Stimulated activated naive CD8-positive, alpha-beta T cell treated with anti-CD3 and anti-CD28 coated beads, Interleukin-15, Interleukin-2, amounts not matched to agents 100 ng/mL and 50 ng/mL, for 24 hours (primary cell): ENCODE measurements at regions not wholly inside any gene's neighbourhood (a gene's known extent, or its start where the extent isn't known, plus 50 kb on each side); places are given as distances from the start of the nearest gene placed in this dataset.

ENCODE experiments used
- H3K27ac Mint-ChIP-seq: one replicate; pipeline ENCODE4 v1.8.0; 2021; ENCODE audit warnings: mild to moderate bottlenecking, mixed read lengths
- H3K27me3 Mint-ChIP-seq: one replicate; pipeline ENCODE4 v1.8.0; 2021; ENCODE audit warnings: mixed read lengths
- H3K36me3 Mint-ChIP-seq: one replicate; pipeline ENCODE4 v1.8.0; 2021; ENCODE audit warnings: low read depth, mixed read lengths
- H3K4me1 Mint-ChIP-seq: one replicate; pipeline ENCODE4 v1.8.0; 2021; ENCODE audit warnings: low read depth, mixed read lengths
- H3K4me3 Mint-ChIP-seq: one replicate; pipeline ENCODE4 v1.8.0; 2021; ENCODE audit warnings: mild to moderate bottlenecking, mixed read lengths
- H3K9me3 Mint-ChIP-seq: one replicate; pipeline ENCODE4 v1.8.0; 2021; ENCODE audit warnings: mixed read lengths

GRCh38 chr13:34765446-34766180 is 176.5 kb upstream of the NBEA start:
- no peaks in the 10 kb centered on the region for H3K4me1 Mint-ChIP-seq
- no peak overlapping the region for H3K27ac Mint-ChIP-seq
- H3K36me3 Mint-ChIP-seq: no peaks in the 10 kb centered on the region
- H3K27me3 Mint-ChIP-seq: no peaks in the 10 kb centered on the region
- H3K9me3 Mint-ChIP-seq: no peaks in the 10 kb centered on the region
- H3K4me3 Mint-ChIP-seq: no peak overlapping the region

- Mint-ChIP-seq H3K4me3 (no peak overlapping the region), H3K36me3 (no peaks in the 10 kb centered on the region), H3K4me1 (no peaks in the 10 kb centered on the region), H3K27ac (no peak overlapping the region), H3K27me3 (peaks cover under 1% of the 10 kb centered on the region), H3K9me3 (peaks cover under 1% of the 10 kb centered on the region)
These were observed 174.3 kb upstream of the NBEA start for GRCh38 chr13:34767778-34768177.

GRCh38 chr13:34772206-34772605 is 169.9 kb upstream of the NBEA start:
- no peak overlapping the region for H3K4me3 Mint-ChIP-seq
- H3K4me1 Mint-ChIP-seq: no peaks in the 10 kb centered on the region
- peaks cover 3% of the 10 kb centered on the region for H3K9me3 Mint-ChIP-seq

GRCh38 chr13:34772881-34773280 is 169.2 kb upstream of the NBEA start:
- no peak overlapping the region for H3K4me3 Mint-ChIP-seq
- peaks cover 4% of the 10 kb centered on the region for H3K27me3 Mint-ChIP-seq
- peaks cover 3% of the 10 kb centered on the region for H3K9me3 Mint-ChIP-seq
- H3K27ac Mint-ChIP-seq: no peak overlapping the region
- H3K4me1 Mint-ChIP-seq: no peaks in the 10 kb centered on the region
- no peaks in the 10 kb centered on the region for H3K36me3 Mint-ChIP-seq

More at GRCh38 chr13:34772206-34772605, 169.9 kb upstream of the NBEA start:
- peaks cover 4% of the 10 kb centered on the region for H3K27me3 Mint-ChIP-seq
- H3K36me3 Mint-ChIP-seq: no peaks in the 10 kb centered on the region
- no peak overlapping the region for H3K27ac Mint-ChIP-seq

- Mint-ChIP-seq H3K27ac (no peak overlapping the region), H3K36me3 (no peaks in the 10 kb centered on the region), H3K4me1 (no peaks in the 10 kb centered on the region), H3K9me3 (peaks cover 3% of the 10 kb centered on the region), H3K27me3 (peaks cover 4% of the 10 kb centered on the region), H3K4me3 (no peak overlapping the region)
These were observed 165.6 kb upstream of the NBEA start for GRCh38 chr13:34776390-34776981.

- no peak overlapping the region for H3K4me3 Mint-ChIP-seq
- H3K4me1 Mint-ChIP-seq: no peaks in the 10 kb centered on the region
- H3K36me3 Mint-ChIP-seq: no peaks in the 10 kb centered on the region
- peaks cover 3% of the 10 kb centered on the region for H3K9me3 Mint-ChIP-seq
- no peak overlapping the region for H3K27ac Mint-ChIP-seq
- peaks cover 4% of the 10 kb centered on the region for H3K27me3 Mint-ChIP-seq
These were observed 164.8 kb upstream of the NBEA start for GRCh38 chr13:34777089-34777913.

GRCh38 chr13:34777914-34778303 is 164.2 kb upstream of the NBEA start:
- Mint-ChIP-seq H3K9me3 (peaks cover 2% of the 10 kb centered on the region), H3K36me3 (no peaks in the 10 kb centered on the region), H3K4me3 (no peak overlapping the region), H3K27me3 (peaks cover 3% of the 10 kb centered on the region), H3K4me1 (no peaks in the 10 kb centered on the region), H3K27ac (no peak overlapping the region)

- Mint-ChIP-seq H3K4me1 (no peaks in the 10 kb centered on the region), H3K36me3 (no peaks in the 10 kb centered on the region), H3K27ac (no peak overlapping the region), H3K4me3 (no peak overlapping the region), H3K9me3 (no peaks in the 10 kb centered on the region), H3K27me3 (no peaks in the 10 kb centered on the region)
These were observed 162.9 kb upstream of the NBEA start for GRCh38 chr13:34779171-34779570.

GRCh38 chr13:34793301-34793700 is 148.8 kb upstream of the NBEA start:
- no peaks in the 10 kb centered on the region for H3K36me3 Mint-ChIP-seq
- H3K27me3 Mint-ChIP-seq: no peaks in the 10 kb centered on the region
- peaks cover 4% of the 10 kb centered on the region for H3K9me3 Mint-ChIP-seq
- no peaks in the 10 kb centered on the region for H3K4me1 Mint-ChIP-seq
- no peak overlapping the region for H3K27ac Mint-ChIP-seq
- H3K4me3 Mint-ChIP-seq: no peak overlapping the region

- Mint-ChIP-seq H3K27ac (no peak overlapping the region), H3K4me1 (no peaks in the 10 kb centered on the region), H3K4me3 (no peak overlapping the region), H3K9me3 (no peaks in the 10 kb centered on the region), H3K27me3 (no peaks in the 10 kb centered on the region), H3K36me3 (no peaks in the 10 kb centered on the region)
These were observed 138.3 kb upstream of the NBEA start for GRCh38 chr13:34803756-34804155.

GRCh38 chr13:34805347-34805746 is 136.7 kb upstream of the NBEA start:
- no peaks in the 10 kb centered on the region for H3K9me3 Mint-ChIP-seq
- H3K4me1 Mint-ChIP-seq: no peaks in the 10 kb centered on the region
- no peak overlapping the region for H3K4me3 Mint-ChIP-seq
- H3K27ac Mint-ChIP-seq: no peak overlapping the region
- no peaks in the 10 kb centered on the region for H3K36me3 Mint-ChIP-seq
- no peaks in the 10 kb centered on the region for H3K27me3 Mint-ChIP-seq

GRCh38 chr13:34808649-34809048 is 133.4 kb upstream of the NBEA start:
- H3K9me3 Mint-ChIP-seq: peaks cover 25% of the 10 kb centered on the region
- H3K36me3 Mint-ChIP-seq: no peaks in the 10 kb centered on the region
- no peaks in the 10 kb centered on the region for H3K27me3 Mint-ChIP-seq
- H3K4me3 Mint-ChIP-seq: no peak overlapping the region
- H3K4me1 Mint-ChIP-seq: no peaks in the 10 kb centered on the region
- no peak overlapping the region for H3K27ac Mint-ChIP-seq

GRCh38 chr13:34810996-34811395 is 131.1 kb upstream of the NBEA start:
- Mint-ChIP-seq H3K9me3 (peaks cover 25% of the 10 kb centered on the region), H3K27me3 (no peaks in the 10 kb centered on the region), H3K4me3 (no peak overlapping the region), H3K4me1 (no peaks in the 10 kb centered on the region), H3K27ac (no peak overlapping the region), H3K36me3 (no peaks in the 10 kb centered on the region)

- Mint-ChIP-seq H3K4me1 (no peaks in the 10 kb centered on the region), H3K4me3 (no peak overlapping the region), H3K27me3 (no peaks in the 10 kb centered on the region), H3K27ac (no peak overlapping the region), H3K36me3 (no peaks in the 10 kb centered on the region), H3K9me3 (peaks cover 30% of the 10 kb centered on the region)
These were observed 126.5 kb upstream of the NBEA start for GRCh38 chr13:34815526-34815925.

- H3K9me3 Mint-ChIP-seq: peaks cover 25% of the 10 kb centered on the region
- no peaks in the 10 kb centered on the region for H3K27me3 Mint-ChIP-seq
- H3K27ac Mint-ChIP-seq: no peak overlapping the region
- no peaks in the 10 kb centered on the region for H3K4me1 Mint-ChIP-seq
- H3K4me3 Mint-ChIP-seq: no peak overlapping the region
- no peaks in the 10 kb centered on the region for H3K36me3 Mint-ChIP-seq
These were observed 125.7 kb upstream of the NBEA start for GRCh38 chr13:34816245-34816884.
